K562 (cell line): ENCODE measurements at regions not wholly inside any gene's neighbourhood (a gene's known extent, or its start where the extent isn't known, plus 50 kb on each side); places are given as distances from the start of the nearest gene placed in this dataset.

Experiments used
- ATAC-seq: fragments of 200-7000 bp; cut with Tn5 transposase; 3 replicates; pipeline ENCODE4 v1.9.1; 2020; ENCODE audit warnings: moderate library complexity
- BruUV-seq: library from RNA; stranded (reverse); fragments of 400-500 nt; replicated peaks from 2 replicates; lab custom pipeline; 2021; lab: Mats Ljungman, UMichigan
- CTCF ChIA-PET: fragments of 300-600 bp; formaldehyde crosslinking; extraction: SDS; loops from one replicate; lab custom pipeline; 2021; ENCODE audit warnings: low intra/inter-chr PET ratio; lab: Yijun Ruan, JAX
- POLR2A ChIA-PET: fragments of 300-600, 350-650 bp; sonication (Branson Sonifier 250); formaldehyde crosslinking; extraction: SDS; loops from one replicate; lab custom pipeline; 2021; ENCODE audit warnings: antibody characterized with exemption, inconsistent platforms; lab: Yijun Ruan, JAX
- DNase-seq, 4 experiments: peaks; one replicate each; pipeline versions ENCODE4 v3.0.0 to v3.0.0-alpha.2; 2011 to 2018; ENCODE audit warnings: low spot score in 3 of 4, mixed read lengths in 3 of 4; ENCODE audit errors: extremely low read depth in 1 of 4
- FAIRE-seq: peaks from 2 replicates; lab custom pipeline; 2011; peaks lifted over from hg19 to GRCh38; lab: Jason Lieb, UNC
- H2AFZ ChIP-seq: 2 replicates; pipeline ENCODE4 v1.6.0; 2011; ENCODE audit warnings: low read depth, low read length, control low read depth, inconsistent platforms
- H3K27ac ChIP-seq: fragments of 200-600 bp; 3 replicates; pipeline ENCODE4 v1.8.0; 2011; ENCODE audit warnings: low read depth, mild to moderate bottlenecking, control low read depth, inconsistent platforms, low read length, moderate library complexity, mixed read lengths; ENCODE audit errors: extremely low read depth
- H3K27me3 ChIP-seq, 2 experiments: fragments of 300-600 bp in 1 of 2; 2 replicates in 1 of 2; 3 replicates in 1 of 2; pipeline versions ENCODE4 v1.6.0 to v1.8.0; 2011; ENCODE audit warnings: inconsistent platforms in 2 of 2, low read length in 2 of 2, mild to moderate bottlenecking in 1 of 2, mixed read lengths in 1 of 2, moderate library complexity in 1 of 2; ENCODE audit not compliant: control insufficient read depth in 2 of 2, insufficient read depth in 2 of 2
- H3K36me3 ChIP-seq: fragments of 300-600 bp; 3 replicates; pipeline ENCODE4 v1.8.0; 2011; ENCODE audit warnings: mild to moderate bottlenecking, low read length, inconsistent platforms; ENCODE audit not compliant: control insufficient read depth, insufficient read depth
- H3K4me1 ChIP-seq, 2 experiments: fragments of 200-600 bp in 1 of 2; replicated peaks in 1 of 2; 2 replicates in 1 of 2; 3 replicates in 1 of 2; pipeline versions ENCODE4 v1.5.1 to v1.8.0; 2011; ENCODE audit warnings: inconsistent platforms in 2 of 2, low read length in 2 of 2, mild to moderate bottlenecking in 1 of 2, mixed read lengths in 1 of 2, moderate library complexity in 1 of 2; ENCODE audit not compliant: control insufficient read depth in 2 of 2, insufficient read depth in 2 of 2
- H3K4me2 ChIP-seq: 2 replicates; pipeline ENCODE4 v1.6.1; 2011; ENCODE audit warnings: low read length, control low read depth, inconsistent platforms, mixed read lengths; ENCODE audit not compliant: insufficient read depth
- H3K4me3 ChIP-seq: fragments of 200-600 bp; sonication (generic), shearing (Covaris generic); 2 replicates; pipeline ENCODE4 v1.5.1; 2016; ENCODE audit warnings: control low read depth, inconsistent platforms
- H3K79me2 ChIP-seq: fragments of 200-600 bp; 3 replicates; pipeline ENCODE4 v1.8.0; 2011; ENCODE audit warnings: low read length, inconsistent platforms; ENCODE audit not compliant: control insufficient read depth, insufficient read depth
- H3K9ac ChIP-seq, 2 experiments: 2 replicates each; pipeline versions ENCODE4 v1.6.0 to v1.6.1; 2011; ENCODE audit warnings: low read depth in 2 of 2, low read length in 2 of 2, control low read depth in 1 of 2, inconsistent platforms in 1 of 2, mild to moderate bottlenecking in 1 of 2, mixed read lengths in 1 of 2; ENCODE audit not compliant: insufficient read depth in 1 of 2
- H3K9me1 ChIP-seq: one replicate; pipeline ENCODE4 v1.6.0; 2011; ENCODE audit warnings: inconsistent platforms, mild to moderate bottlenecking, low read length, moderate library complexity; ENCODE audit not compliant: control insufficient read depth, insufficient read depth
- H3K9me3 ChIP-seq: replicated peaks from 2 replicates; pipeline ENCODE4 v1.5.1; 2011; ENCODE audit warnings: low read depth, low read length, inconsistent platforms; ENCODE audit not compliant: control insufficient read depth, insufficient read depth
- H4K20me1 ChIP-seq: replicated peaks from 2 replicates; pipeline ENCODE4 v1.6.1; 2011; ENCODE audit warnings: low read length, inconsistent platforms, mixed read lengths; ENCODE audit not compliant: control insufficient read depth, insufficient read depth
- CHCHD3 ChIP-seq: fragments of 250-450 bp; sonication (Bioruptor Pico); IDR thresholded peaks from 2 replicates; pipeline ENCODE4 v2.1.2; 2022; ENCODE audit warnings: mild to moderate bottlenecking
- E2F5 ChIP-seq: sonication (generic); formaldehyde crosslinking; IDR thresholded peaks from 2 replicates; pipeline ENCODE4 v1.8.0; 2022; ENCODE audit warnings: mild to moderate bottlenecking, missing genetic modification reagents
- E4F1 ChIP-seq: fragments of 250-450 bp; sonication (Bioruptor Pico); IDR thresholded peaks from 2 replicates; pipeline ENCODE4 v1.5.0; 2021; ENCODE audit warnings: mild to moderate bottlenecking, borderline replicate concordance
- HDAC3 ChIP-seq: fragments of 450-650 bp; IDR thresholded peaks from 2 replicates; pipeline ENCODE4 v1.6.1; 2018; ENCODE audit warnings: borderline replicate concordance, mild to moderate bottlenecking, moderate library complexity; ENCODE audit not compliant: partially characterized antibody
- HMG20A ChIP-seq: fragments of 450-650 bp; formaldehyde crosslinking; conservative IDR thresholded peaks from 2 replicates; pipeline ENCODE4 v1.4.0; 2020; ENCODE audit warnings: mild to moderate bottlenecking, mixed read lengths
- MTA1 ChIP-seq: fragments of 450-650 bp; IDR thresholded peaks from 2 replicates; pipeline ENCODE4 v1.6.1; 2017; ENCODE audit warnings: borderline replicate concordance
- MTA3 ChIP-seq: fragments of 450-650 bp; formaldehyde crosslinking; IDR thresholded peaks from 2 replicates; pipeline ENCODE4 v1.6.1; 2017; ENCODE audit warnings: mild to moderate bottlenecking, borderline replicate concordance
- NEUROD1 ChIP-seq: fragments of 150-350 bp; IDR thresholded peaks from 2 replicates; pipeline ENCODE4 v1.6.1; 2014; ENCODE audit warnings: borderline replicate concordance, low read length, low read depth; ENCODE audit not compliant: partially characterized antibody
- NFXL1 ChIP-seq: fragments of 450-650 bp; formaldehyde crosslinking; IDR thresholded peaks from 2 replicates; pipeline ENCODE4 v1.4.0; 2021; ENCODE audit warnings: mild to moderate bottlenecking
- RB1 ChIP-seq: fragments of 450-650 bp; IDR thresholded peaks from 2 replicates; pipeline ENCODE4 v1.6.1; 2017; ENCODE audit warnings: low read depth, mild to moderate bottlenecking
- RFX5 ChIP-seq: IDR thresholded peaks from 2 replicates; pipeline ENCODE4 v1.6.1; 2011; ENCODE audit warnings: low read depth, mild to moderate bottlenecking, improper control_type of control experiment, low read length
- TAL1 ChIP-seq: fragments of 450-650 bp; IDR thresholded peaks from 2 replicates; pipeline ENCODE4 v1.6.1; 2016; ENCODE audit warnings: mild to moderate bottlenecking
- TFAM ChIP-seq: fragments of 250-450 bp; sonication (Bioruptor Pico); conservative IDR thresholded peaks from 2 replicates; pipeline ENCODE4 v1.5.0; 2021; ENCODE audit warnings: mild to moderate bottlenecking, moderate library complexity
- TSC22D4 ChIP-seq: fragments of 450-650 bp; IDR thresholded peaks from 2 replicates; pipeline ENCODE4 v1.6.1; 2016; ENCODE audit warnings: missing genetic modification characterization, missing biosample characterization, control low read depth
- ZEB2 ChIP-seq: fragments of 450-650 bp; IDR thresholded peaks from 2 replicates; pipeline ENCODE4 v1.6.1; 2016
- ZNF143 ChIP-seq: sonication (generic); formaldehyde crosslinking; IDR thresholded peaks from 2 replicates; pipeline ENCODE4 v1.9.0; 2022; ENCODE audit warnings: mild to moderate bottlenecking, missing genetic modification reagents
- WGBS: fragments of 100-300 bp; shearing (Covaris generic); methylation state at CpG from one replicate; pipeline ENCODE4 v1.1.6; 2016; ENCODE audit warnings: low coverage, mixed read lengths; ENCODE audit not compliant: insufficient coverage; ENCODE audit errors: missing lambda C conversion rate; 5-methylcytosine and 5-hydroxymethylcytosine counted together
- in situ Hi-C: fragments of 300-500 bp; cut with MboI; formaldehyde crosslinking; loops from 4 replicates; pipeline ENCODE4 v1.15.0; 2018; ENCODE audit warnings: inconsistent platforms, mixed read lengths
- intact Hi-C: fragments of 100-400 bp; cut with micrococcal nuclease; formaldehyde crosslinking; loops from 2 replicates; pipeline ENCODE4 v1.14.2; 2022
- TF ChIP-seq, protein P1 (sequence below): fragments of 450-650 bp; IDR thresholded peaks from 2 replicates; pipeline ENCODE4 v1.6.1; 2017; ENCODE audit warnings: mild to moderate bottlenecking, moderate library complexity

DNA sequence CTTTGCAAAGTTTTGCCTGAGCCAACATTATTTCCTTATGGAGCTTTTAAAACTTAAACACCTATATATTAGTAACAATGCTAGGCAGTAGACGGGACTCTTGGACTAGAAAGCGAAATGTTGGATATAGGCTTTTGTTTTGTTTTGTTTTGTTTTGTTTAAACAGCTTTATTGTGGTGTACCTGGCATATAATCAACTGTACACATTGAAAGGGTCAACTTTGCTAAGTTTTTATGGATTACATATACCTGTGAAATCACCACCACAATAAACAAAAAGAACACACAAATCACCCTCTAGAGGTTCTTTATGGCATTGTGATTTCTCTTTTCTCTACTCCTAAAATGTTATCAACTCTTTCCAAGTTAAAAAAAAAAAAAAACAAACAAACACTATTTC lies 184.9 kb upstream of the LNX1 start:
- Histone ChIP-seq H4K20me1 (no peaks in the 10 kb centered on the region), H3K9me3 (no peaks in the 10 kb centered on the region), H3K4me3 (no peak overlapping the region), H3K4me1 (no peaks in the 10 kb centered on the region), H3K9me1 (no peaks in the 10 kb centered on the region), H3K27me3 (no peaks in the 10 kb centered on the region; a peak in 1 of 5 replicates), H2AFZ (no peak overlapping the region), H3K4me2 (no peak overlapping the region), H3K79me2 (no peaks in the 10 kb centered on the region), H3K9ac (no peak overlapping the region), H3K36me3 (no peaks in the 10 kb centered on the region), H3K27ac (no peak overlapping the region)
- no TSS peak for BruUV-seq
- TF ChIP-seq TFAM (CRISPR knock-in tag) = no peak
- TF ChIP-seq ZEB2 = no peak
- no peak for TF ChIP-seq E4F1 (CRISPR knock-in tag)
- no peak for TF ChIP-seq TAL1
- TF ChIP-seq CHCHD3 = no peak
- no peak for TF ChIP-seq MTA3
- TF ChIP-seq, protein P1, sequence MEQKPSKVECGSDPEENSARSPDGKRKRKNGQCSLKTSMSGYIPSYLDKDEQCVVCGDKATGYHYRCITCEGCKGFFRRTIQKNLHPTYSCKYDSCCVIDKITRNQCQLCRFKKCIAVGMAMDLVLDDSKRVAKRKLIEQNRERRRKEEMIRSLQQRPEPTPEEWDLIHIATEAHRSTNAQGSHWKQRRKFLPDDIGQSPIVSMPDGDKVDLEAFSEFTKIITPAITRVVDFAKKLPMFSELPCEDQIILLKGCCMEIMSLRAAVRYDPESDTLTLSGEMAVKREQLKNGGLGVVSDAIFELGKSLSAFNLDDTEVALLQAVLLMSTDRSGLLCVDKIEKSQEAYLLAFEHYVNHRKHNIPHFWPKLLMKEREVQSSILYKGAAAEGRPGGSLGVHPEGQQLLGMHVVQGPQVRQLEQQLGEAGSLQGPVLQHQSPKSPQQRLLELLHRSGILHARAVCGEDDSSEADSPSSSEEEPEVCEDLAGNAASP = no peak
- no peak for TF ChIP-seq HDAC3
- TF ChIP-seq HMG20A (CRISPR knock-in tag) = no peak
- no peak for TF ChIP-seq ZNF143 (CRISPR knock-in tag)
- TF ChIP-seq RFX5 = no peak
- TF ChIP-seq RB1 = no peak
- TF ChIP-seq TSC22D4 (tag) = no peak
- no peak for TF ChIP-seq NFXL1 (CRISPR knock-in tag)
- no peak for TF ChIP-seq MTA1
- no peak for TF ChIP-seq NEUROD1
- TF ChIP-seq E2F5 (CRISPR knock-in tag) = no peak
- WGBS = 0% methylated on average over 2 of the region's 2 CpGs
- FAIRE-seq (no peak), ATAC-seq (no peak), DNase-seq (no peak)
- CTCF ChIA-PET = no interaction called here
- intact Hi-C loops = no loop called here
- in situ Hi-C loops = no loop called here
- POLR2A ChIA-PET = no interaction called here
